HuH-7.5 (cell line): ENCODE measurements at regions not wholly inside any gene's neighbourhood (a gene's known extent, or its start where the extent isn't known, plus 50 kb on each side); places are given as distances from the start of the nearest gene placed in this dataset.

Experiments used
- DNase-seq: peaks from one replicate; pipeline ENCODE4 v3.0.0; 2011; ENCODE audit warnings: low spot score

DNA sequence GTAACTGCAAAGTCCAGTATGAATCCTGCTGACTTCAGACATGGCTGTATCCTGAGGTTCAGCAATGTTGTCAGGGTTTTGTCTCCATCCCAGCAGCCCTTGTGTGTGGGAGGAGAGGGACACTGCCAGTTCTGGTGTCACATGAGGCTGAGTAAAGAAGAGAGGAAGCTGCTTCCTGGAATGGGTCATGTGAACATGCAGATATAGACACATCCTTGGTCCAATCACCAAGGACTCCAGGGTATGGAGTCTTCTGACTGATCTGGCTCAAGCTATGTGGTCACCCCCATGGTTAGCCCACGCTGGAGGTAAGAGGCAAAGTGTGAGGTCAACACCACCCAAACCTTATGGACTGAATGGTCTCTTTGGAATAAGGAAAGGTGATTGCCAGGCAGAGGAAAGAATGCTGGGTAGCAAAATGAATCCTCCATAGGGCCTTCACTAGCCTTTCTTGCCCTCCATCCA, 134.4 kb upstream of the SLC1A4 start:
- no peak for DNase-seq

DNA sequence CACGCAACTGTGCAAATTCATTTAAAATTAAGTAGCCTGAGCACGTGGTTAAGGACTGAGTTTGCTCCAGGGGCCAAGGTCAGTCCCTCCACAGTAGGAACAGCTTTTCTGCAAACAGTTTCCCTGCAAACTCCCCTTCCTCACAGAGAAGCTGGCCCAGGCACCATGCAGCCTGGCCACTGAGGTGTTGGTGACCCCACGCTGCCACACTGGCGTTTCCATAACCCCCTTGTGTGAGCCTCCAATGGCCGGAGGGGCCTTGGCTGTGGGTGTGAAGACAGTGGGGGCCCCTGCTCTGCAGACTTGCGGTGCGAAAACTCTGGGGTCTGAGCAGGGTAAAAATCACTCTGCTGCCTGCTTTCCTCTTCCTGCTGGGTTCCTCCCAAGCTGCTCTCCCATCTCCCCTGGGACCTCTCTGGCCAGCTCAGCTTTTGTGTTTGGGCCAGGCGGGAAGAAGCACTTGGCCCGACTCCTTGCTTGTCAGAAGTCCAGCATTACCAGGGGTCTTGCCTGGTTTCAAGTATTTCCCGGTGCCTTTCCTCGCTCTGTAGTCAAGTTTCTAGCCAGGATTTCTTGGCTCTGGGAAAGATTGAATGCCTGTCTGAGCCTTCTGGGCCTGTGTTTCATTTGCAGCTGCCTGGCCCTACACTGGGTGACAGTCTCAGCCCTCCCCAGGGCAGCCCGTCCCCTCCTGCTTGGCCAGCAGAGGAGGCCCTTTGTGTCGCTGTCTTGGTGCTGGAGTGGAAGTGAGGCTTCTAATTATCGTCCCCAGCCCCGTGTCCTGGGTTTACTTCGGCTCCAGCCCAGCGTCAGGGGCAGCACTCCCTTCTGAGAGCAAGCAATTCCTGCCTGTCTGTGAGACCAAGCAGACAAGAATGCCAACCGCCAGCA, 131.4 kb upstream of the SLC1A4 start:
- no peak for DNase-seq

DNA sequence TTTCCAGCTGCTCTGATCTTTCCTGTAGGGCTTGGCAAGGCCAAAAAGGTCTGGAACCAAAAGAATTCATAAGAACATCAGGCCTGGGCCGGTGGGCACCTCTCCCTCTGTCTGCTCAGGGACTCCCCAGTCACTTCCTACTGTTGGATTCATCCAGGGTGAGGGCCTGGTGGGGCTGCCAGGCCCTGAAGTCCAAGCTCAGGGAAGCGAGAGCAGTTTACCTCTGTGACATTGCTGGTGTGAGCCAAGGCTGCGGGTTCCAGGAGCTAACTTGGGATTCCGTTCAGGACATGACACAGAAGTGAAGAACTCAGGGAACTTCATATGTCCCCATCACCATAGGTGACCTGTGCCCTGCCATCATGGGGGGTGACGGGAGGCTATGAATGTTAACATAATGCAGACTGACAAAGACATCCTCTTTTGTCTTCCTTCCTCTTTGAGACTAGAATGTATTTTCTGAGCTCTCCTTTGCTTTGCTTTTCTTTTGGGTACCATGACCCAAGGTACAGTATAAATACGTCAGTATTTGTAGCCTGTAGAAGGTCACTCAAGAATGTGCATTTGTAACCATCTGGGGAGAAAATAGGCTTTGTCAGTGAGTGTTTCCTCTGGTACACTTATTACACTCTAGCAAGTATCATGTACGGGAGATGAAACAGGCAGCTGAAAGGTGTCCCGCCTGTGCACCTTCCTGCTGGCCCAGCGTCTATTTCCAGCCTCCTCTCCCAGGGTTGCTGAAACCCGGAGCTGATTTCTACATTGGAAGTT, 130.5 kb upstream of the SLC1A4 start:
- DNase-seq: no peak

GRCh38 chr2:64859312-64860212, 129.6 kb upstream of the SLC1A4 start:
- DNase-seq: peak; percentile 79

DNA sequence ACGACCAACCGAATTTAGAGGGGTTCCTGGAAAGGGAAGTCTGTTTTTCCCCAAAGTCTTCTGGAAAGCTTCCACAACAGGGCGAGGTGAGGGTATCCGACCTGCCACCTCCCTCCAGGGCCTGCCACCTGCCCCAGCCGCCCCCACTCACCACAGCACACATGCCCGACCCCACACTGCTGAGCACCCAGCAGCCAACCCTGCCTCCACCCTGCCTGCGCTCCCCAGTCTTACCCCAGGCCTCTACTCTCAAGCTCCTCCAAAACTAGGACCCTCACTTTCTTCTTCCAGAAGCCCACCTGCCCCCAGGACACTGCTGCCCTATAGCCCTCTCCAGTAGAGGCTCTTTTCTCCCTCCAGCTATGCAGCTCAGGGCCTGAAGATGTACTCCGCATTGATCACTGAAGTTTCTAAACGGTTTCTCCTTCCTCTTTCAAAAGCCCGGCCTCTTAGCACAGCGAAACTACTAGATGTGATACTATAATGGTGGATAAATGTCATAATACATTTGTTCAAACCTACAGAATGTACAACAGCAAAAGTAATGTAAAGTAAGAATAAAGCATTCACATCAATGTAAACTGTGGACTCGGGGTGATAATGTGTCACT, 128.8 kb upstream of the SLC1A4 start:
- no peak for DNase-seq

DNA sequence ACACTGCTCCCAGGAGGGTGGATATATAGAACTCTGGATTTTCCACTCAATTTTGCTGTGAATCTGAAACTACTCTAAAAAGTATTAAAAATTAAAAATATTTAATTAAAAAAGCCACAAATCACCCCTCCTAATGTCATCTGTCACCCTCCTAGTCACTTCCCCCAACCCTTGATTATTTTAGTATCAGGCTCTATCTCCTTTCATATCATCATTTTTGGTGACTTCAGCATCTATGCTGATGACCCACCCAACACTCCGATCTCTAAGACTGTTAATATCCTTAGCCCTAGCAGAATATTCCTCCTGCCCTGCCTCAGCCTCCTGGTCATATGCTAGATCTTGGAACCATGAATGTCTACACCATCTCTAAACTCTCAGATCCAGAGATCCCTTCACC, 128.3 kb upstream of the SLC1A4 start:
- no peak for DNase-seq

DNA sequence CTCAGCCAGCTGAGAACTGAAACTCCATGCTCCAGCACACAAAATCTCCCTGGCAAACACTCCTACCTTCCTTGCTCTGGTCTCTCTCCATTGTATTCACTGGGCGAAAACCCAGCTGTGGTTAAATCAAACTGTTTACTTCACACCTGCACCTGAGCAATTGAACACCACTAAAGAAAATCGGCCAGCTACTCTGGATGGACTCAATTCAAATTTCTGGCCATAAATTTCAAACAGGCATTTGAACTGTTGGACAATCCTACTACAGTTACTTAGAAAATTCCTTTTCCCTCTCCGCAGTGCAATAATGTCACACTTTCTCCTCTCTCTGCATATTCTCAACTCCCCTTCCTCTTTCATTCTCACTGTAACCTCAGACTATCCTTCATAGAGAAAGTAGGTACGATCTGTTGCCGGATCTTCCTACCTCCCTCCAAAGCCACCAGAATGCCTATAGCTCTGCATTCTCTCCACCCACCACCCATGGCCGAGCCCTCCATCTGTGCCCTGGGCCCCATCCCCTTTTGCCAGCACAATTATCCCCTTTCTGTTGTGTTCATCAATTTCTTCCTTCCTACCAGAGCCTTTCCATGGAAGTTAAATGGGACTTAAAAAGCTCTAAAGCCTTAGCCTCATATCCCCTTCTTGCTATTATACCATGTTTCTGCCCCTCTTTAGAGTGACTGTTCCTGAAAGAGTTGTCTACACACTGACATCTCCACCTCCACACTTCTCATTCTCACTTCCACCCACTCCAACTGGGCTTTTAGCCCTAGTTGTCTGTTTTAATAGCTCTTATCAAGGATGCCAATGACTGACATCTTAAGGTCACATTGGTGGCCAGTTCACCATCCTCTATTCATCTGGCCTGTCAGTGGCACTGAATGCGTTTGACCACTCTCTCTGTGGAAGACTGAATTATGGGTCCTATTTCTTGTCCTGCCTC, 127.5 kb upstream of the SLC1A4 start:
- no peak for DNase-seq

DNA sequence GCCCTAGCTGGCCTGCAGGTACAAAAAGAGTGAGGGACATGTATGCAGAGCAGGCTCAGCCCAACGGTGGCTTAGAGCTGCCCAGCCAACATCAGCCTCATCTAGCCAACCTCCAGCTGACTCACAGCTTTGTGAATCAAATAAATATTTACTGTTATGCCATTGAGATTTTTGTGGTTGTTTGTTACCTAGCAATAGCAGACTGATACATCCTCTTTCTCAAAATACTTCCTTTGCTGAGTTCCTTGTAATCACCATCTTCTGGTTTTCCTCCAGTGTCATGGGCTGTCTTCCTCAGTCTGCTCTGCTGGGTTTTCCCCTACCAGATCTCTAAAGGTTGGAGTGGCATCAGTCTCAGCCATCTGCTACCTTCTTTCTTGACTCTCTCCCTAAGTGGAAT, 126.6 kb upstream of the SLC1A4 start:
- DNase-seq: no peak

- no peak for DNase-seq
Measured at GRCh38 chr2:64863097-64863820, 125.9 kb upstream of the SLC1A4 start.

DNA sequence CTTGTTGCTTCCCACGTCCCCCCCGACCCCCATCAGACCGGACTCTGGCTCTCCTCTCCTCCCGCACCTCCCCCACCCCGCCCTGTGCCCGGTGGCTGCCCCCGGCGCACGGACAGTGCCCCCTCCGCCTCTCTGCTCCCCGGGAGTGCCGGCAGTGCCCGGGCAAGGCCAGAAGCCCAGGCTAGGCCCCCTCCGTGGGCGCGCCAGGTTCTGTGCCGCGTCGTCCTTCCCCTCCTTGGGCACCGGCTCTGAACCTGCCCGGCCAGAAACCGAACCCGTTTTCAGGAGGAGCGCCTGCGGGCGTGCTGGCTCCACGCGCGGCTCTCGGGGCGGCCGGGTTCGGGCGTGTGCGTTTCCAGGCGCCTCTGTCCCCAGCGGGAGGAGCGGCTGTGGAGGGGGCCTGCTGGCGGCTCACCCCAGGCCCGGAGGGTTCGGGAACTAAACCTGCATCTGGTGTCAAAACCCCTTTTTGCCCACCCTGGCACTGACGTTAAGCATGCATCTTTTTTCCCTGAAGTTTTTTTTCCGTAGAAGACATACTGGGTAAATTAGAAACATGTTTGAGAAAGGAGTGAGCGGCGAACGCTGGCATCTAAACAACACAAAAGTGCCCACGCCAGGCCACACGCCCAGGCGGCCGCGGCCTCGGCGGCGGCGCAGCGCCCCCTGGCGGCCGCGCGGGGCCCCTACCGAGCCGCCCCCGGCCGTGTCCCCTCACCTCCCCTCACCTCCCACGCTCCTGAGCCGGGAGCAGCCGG, 123.9 kb upstream of the SLC1A4 start:
- peak; percentile 88 for DNase-seq

DNA sequence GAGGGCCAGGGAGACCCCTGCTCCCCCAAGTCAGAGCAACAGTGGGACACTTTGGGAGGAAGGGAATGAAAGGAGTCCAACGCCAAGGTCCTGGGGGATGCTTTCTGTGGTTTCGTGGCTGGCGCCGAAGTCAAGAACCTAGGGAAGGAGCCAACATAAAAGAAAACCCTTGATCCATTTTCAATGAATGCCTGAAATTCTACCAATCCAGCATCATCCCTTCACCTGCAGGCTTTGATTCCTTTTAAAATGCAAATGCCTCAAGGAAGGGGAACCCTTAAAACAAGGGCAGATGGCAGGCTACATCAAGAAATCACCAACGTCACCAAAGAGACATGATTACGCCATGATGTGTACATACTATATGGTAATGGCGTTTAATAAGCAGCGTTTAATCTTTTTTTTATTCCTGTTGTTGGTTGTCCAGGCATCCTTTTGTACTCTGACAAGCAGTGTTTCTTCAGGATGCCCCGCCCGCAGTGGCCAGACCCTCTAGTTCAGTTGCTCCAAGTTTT, 123.3 kb upstream of the SLC1A4 start:
- no peak for DNase-seq

DNA sequence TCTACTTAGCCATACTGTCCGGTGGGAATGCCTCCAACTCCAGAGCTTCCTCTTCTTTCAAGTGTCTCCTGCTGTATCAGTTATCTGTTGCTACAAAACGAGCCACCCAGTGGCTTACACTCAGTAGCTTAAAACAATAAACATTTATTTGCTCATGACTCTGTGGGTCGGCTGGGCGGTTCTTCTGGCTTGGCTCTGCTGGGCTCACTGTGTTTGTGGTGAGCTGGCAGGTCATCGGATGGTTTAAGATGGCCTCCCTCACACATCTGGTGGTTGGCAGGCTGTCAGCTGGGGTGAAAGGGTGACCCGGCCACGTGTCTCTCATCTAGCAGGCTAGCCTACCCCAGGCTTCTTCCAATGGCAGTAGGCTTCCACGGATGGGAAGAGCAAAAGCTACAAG, 122.4 kb upstream of the SLC1A4 start:
- DNase-seq: no peak

DNA sequence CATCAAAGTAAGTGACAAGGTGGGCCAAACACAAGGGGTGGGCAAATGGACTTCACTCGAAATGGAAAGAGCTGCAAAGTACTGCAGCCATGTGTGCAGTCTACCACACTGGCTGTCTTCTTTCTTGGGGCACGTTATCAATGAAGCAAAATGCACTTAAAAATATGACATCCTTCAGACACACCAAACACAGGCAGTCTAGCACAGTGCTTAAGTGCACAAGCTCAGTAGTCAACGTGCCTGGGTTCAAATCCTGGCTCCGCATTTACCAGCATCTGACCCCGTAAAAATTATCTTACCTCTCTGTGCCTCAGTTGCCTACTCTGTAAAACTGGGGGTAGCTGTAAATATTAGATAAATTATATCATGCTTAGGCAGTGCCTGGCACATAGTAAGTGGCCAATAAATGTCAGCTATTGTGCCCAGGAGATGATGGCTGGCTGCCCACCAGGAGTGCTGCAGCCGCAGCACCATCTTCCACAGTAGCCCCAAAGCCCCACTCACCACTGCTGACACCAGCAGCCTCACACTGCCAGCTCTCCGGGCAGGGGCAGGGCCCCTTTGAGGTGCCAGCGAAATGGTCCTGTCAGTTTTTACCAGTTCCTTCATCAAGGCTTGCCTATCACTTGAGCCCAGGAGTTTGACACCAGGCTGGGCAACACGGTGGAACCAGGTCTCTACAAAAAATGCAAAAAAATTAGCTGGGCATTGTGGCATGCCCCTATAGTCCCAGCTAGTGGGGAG, 121.8 kb upstream of the SLC1A4 start:
- no peak for DNase-seq

DNA sequence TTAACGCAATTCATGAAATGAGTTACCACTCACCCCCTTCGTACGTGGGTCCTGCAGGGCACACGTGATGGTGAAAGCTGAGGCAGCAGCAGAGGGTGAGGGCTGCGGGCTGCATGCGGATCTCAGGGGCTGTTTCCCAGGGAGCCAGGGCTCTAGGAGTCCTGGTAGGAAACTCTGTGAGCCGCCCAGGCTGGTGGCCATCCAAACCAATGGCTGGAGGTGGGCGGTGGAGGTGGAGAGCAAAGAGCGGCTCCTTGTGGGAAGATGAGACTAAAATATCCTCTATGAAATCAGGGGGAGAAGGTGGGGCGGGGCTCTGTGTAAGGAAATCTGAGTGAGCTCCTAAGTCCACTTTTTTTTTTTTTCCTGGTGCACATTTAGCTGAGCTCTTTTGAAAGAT, 120.1 kb upstream of the SLC1A4 start:
- no peak for DNase-seq

DNA sequence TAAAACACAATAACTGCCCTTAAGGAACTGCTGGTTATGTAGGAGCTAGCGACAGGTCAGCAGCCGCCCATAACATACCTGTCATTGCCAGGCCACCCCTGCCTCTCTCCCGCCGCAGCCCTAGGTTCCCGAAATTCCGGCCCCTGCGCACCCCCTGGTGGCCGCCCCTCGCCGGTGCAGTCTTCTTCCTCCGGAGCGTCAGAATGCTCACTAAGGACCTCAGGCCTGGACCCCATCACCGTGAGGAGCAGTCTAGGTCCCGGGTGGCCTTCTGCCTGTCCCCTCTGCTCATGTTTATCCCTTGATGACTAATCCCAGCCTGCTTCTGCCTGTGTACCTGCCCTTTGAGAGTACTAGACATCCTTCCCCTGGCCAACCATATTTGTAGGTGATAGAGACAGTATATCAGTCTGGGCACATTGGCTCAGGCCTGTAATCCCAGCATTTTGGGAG, 115.7 kb upstream of the SLC1A4 start:
- peak; percentile 77 for DNase-seq

GRCh38 chr2:64874593-64874992, 114.6 kb upstream of the SLC1A4 start:
- DNase-seq: no peak

- no peak for DNase-seq
Measured at GRCh38 chr2:64875368-64875767, 113.8 kb upstream of the SLC1A4 start.

- no peak for DNase-seq
Measured at GRCh38 chr2:64876137-64876647, 113.0 kb upstream of the SLC1A4 start.
